GM12873 (cell line): ENCODE measurements at regions not wholly inside any gene's neighbourhood (a gene's known extent, or its start where the extent isn't known, plus 50 kb on each side); places are given as distances from the start of the nearest gene placed in this dataset.

Experiments
- CTCF ChIP-seq: IDR thresholded peaks from 2 replicates; pipeline ENCODE4 v1.5.1; 2012; ENCODE audit warnings: low read depth, mild to moderate bottlenecking, moderate library complexity, low read length, control low read depth; ENCODE audit not compliant: insufficient read depth; ENCODE audit errors: missing control alignments

- TF ChIP-seq CTCF: no peak
Measured at GRCh38 chr10:28113202-28113601, 114.3 kb upstream of the ODAD2 start.

- TF ChIP-seq CTCF: no peak
Measured at GRCh38 chr10:28111712-28112111, 112.8 kb upstream of the ODAD2 start.

- TF ChIP-seq CTCF: no peak
Measured at GRCh38 chr10:28105561-28105960, 106.7 kb upstream of the ODAD2 start.

- no peak for TF ChIP-seq CTCF
Measured at GRCh38 chr10:28097633-28098032, 98.8 kb upstream of the ODAD2 start.

GRCh38 chr10:28095791-28096378 is 97.0 kb upstream of the ODAD2 start:
- no peak for TF ChIP-seq CTCF

- no peak for TF ChIP-seq CTCF
Measured at GRCh38 chr10:28094121-28094520, 95.2 kb upstream of the ODAD2 start.

- TF ChIP-seq CTCF: no peak
Measured at GRCh38 chr10:28091913-28092312, 93.0 kb upstream of the ODAD2 start.

GRCh38 chr10:28090506-28090905 is 91.6 kb upstream of the ODAD2 start:
- no peak for TF ChIP-seq CTCF
